ENCODE measurements at regions not wholly inside any gene's neighbourhood (a gene's known extent, or its start where the extent isn't known, plus 50 kb on each side); places are given as distances from the start of the nearest gene placed in this dataset.

- no peak for ATAC-seq
- Mint-ChIP-seq H3K36me3 (ENCODE audit: low read depth) (no peaks in the 10 kb centered on the region), H3K4me3 (no peak overlapping the region), H3K4me1 (no peaks in the 10 kb centered on the region), H3K9me3 (no peaks in the 10 kb centered on the region), H3K27me3 (no peaks in the 10 kb centered on the region), H3K27ac (no peak overlapping the region)
- DNase-seq = no peak
Observed at GRCh38 chr5:4639946-4640345, 500.2 kb upstream of the ADAMTS16 start.

GRCh38 chr5:4640795-4641194 is 499.3 kb upstream of the ADAMTS16 start:
- no peaks in the 10 kb centered on the region for H3K27me3 Mint-ChIP-seq
- no peak for DNase-seq
- H3K4me1 Mint-ChIP-seq = no peaks in the 10 kb centered on the region
- no peak for ATAC-seq
- peaks cover 1% of the 10 kb centered on the region for H3K36me3 Mint-ChIP-seq (ENCODE audit: low read depth)
- H3K9me3 Mint-ChIP-seq = no peaks in the 10 kb centered on the region
- no peak overlapping the region for H3K27ac Mint-ChIP-seq
- H3K4me3 Mint-ChIP-seq = no peak overlapping the region

GRCh38 chr5:4642525-4642924 is 497.6 kb upstream of the ADAMTS16 start:
- H3K27me3 Mint-ChIP-seq = no peaks in the 10 kb centered on the region
- ATAC-seq (no peak), DNase-seq (no peak)
- no peaks in the 10 kb centered on the region for H3K9me3 Mint-ChIP-seq
- H3K27ac Mint-ChIP-seq = no peak overlapping the region
- H3K4me1 Mint-ChIP-seq = no peaks in the 10 kb centered on the region
- no peak overlapping the region for H3K4me3 Mint-ChIP-seq
- H3K36me3 Mint-ChIP-seq (ENCODE audit: low read depth) = peaks cover 1% of the 10 kb centered on the region

GRCh38 chr5:4643190-4643589 is 496.9 kb upstream of the ADAMTS16 start:
- no peaks in the 10 kb centered on the region for H3K4me1 Mint-ChIP-seq
- peaks cover 1% of the 10 kb centered on the region for H3K36me3 Mint-ChIP-seq (ENCODE audit: low read depth)
- H3K4me3 Mint-ChIP-seq = no peak overlapping the region
- no peaks in the 10 kb centered on the region for H3K27me3 Mint-ChIP-seq
- DNase-seq = no peak
- H3K9me3 Mint-ChIP-seq = peaks cover 4% of the 10 kb centered on the region
- no peak overlapping the region for H3K27ac Mint-ChIP-seq
- ATAC-seq = no peak

GRCh38 chr5:4643960-4644359 is 496.2 kb upstream of the ADAMTS16 start:
- no peaks in the 10 kb centered on the region for H3K27me3 Mint-ChIP-seq
- H3K36me3 Mint-ChIP-seq (ENCODE audit: low read depth) = peaks cover 1% of the 10 kb centered on the region
- peaks cover 4% of the 10 kb centered on the region for H3K9me3 Mint-ChIP-seq
- H3K4me3 Mint-ChIP-seq = no peak overlapping the region
- no peak overlapping the region for H3K27ac Mint-ChIP-seq
- ATAC-seq = no peak
- H3K4me1 Mint-ChIP-seq = no peaks in the 10 kb centered on the region
- no peak for DNase-seq

- peaks cover 1% of the 10 kb centered on the region for H3K36me3 Mint-ChIP-seq (ENCODE audit: low read depth)
- no peaks in the 10 kb centered on the region for H3K27me3 Mint-ChIP-seq
- H3K27ac Mint-ChIP-seq = no peak overlapping the region
- H3K4me3 Mint-ChIP-seq = no peak overlapping the region
- peaks cover 4% of the 10 kb centered on the region for H3K9me3 Mint-ChIP-seq
- DNase-seq (no peak), ATAC-seq (no peak)
- H3K4me1 Mint-ChIP-seq = no peaks in the 10 kb centered on the region
Observed at GRCh38 chr5:4646715-4647375, 493.3 kb upstream of the ADAMTS16 start.

- ATAC-seq = no peak
- Mint-ChIP-seq H3K27ac (no peak overlapping the region), H3K4me3 (no peak overlapping the region), H3K36me3 (ENCODE audit: low read depth) (peaks cover 1% of the 10 kb centered on the region), H3K27me3 (no peaks in the 10 kb centered on the region), H3K4me1 (no peaks in the 10 kb centered on the region), H3K9me3 (peaks cover 4% of the 10 kb centered on the region)
- no peak for DNase-seq
Observed at GRCh38 chr5:4647955-4648354, 492.2 kb upstream of the ADAMTS16 start.

- Mint-ChIP-seq H3K4me3 (no peak overlapping the region), H3K36me3 (ENCODE audit: low read depth) (no peaks in the 10 kb centered on the region), H3K9me3 (peaks cover 4% of the 10 kb centered on the region), H3K27ac (no peak overlapping the region), H3K4me1 (no peaks in the 10 kb centered on the region), H3K27me3 (no peaks in the 10 kb centered on the region)
- DNase-seq (no peak), ATAC-seq (no peak)
Observed at GRCh38 chr5:4651806-4652565, 488.1 kb upstream of the ADAMTS16 start.

- Mint-ChIP-seq H3K4me3 (no peak overlapping the region), H3K27ac (no peak overlapping the region), H3K27me3 (no peaks in the 10 kb centered on the region), H3K4me1 (no peaks in the 10 kb centered on the region), H3K9me3 (peaks cover 4% of the 10 kb centered on the region), H3K36me3 (ENCODE audit: low read depth) (no peaks in the 10 kb centered on the region)
- no peak for ATAC-seq
- DNase-seq = no peak
Observed at GRCh38 chr5:4653475-4653874, 486.7 kb upstream of the ADAMTS16 start.

GRCh38 chr5:4659851-4660250 is 480.3 kb upstream of the ADAMTS16 start:
- H3K4me3 Mint-ChIP-seq = no peak overlapping the region
- no peaks in the 10 kb centered on the region for H3K27me3 Mint-ChIP-seq
- no peaks in the 10 kb centered on the region for H3K4me1 Mint-ChIP-seq
- ATAC-seq (no peak), DNase-seq (no peak)
- H3K27ac Mint-ChIP-seq = no peak overlapping the region
- H3K9me3 Mint-ChIP-seq = peaks cover 16% of the 10 kb centered on the region
- no peaks in the 10 kb centered on the region for H3K36me3 Mint-ChIP-seq (ENCODE audit: low read depth)

GRCh38 chr5:4661326-4661725 is 478.8 kb upstream of the ADAMTS16 start:
- peaks cover 16% of the 10 kb centered on the region for H3K9me3 Mint-ChIP-seq
- no peak overlapping the region for H3K4me3 Mint-ChIP-seq
- no peak for ATAC-seq
- no peaks in the 10 kb centered on the region for H3K27me3 Mint-ChIP-seq
- H3K27ac Mint-ChIP-seq = no peak overlapping the region
- no peak for DNase-seq
- H3K4me1 Mint-ChIP-seq = no peaks in the 10 kb centered on the region
- H3K36me3 Mint-ChIP-seq (ENCODE audit: low read depth) = no peaks in the 10 kb centered on the region

GRCh38 chr5:4661836-4662235 is 478.3 kb upstream of the ADAMTS16 start:
- no peak for DNase-seq
- no peaks in the 10 kb centered on the region for H3K27me3 Mint-ChIP-seq

GRCh38 chr5:4662756-4663155 is 477.4 kb upstream of the ADAMTS16 start:
- Mint-ChIP-seq H3K36me3 (ENCODE audit: low read depth) (no peaks in the 10 kb centered on the region), H3K4me3 (no peak overlapping the region), H3K27ac (no peak overlapping the region), H3K27me3 (peaks cover 2% of the 10 kb centered on the region), H3K9me3 (peaks cover 16% of the 10 kb centered on the region), H3K4me1 (no peaks in the 10 kb centered on the region)
- ATAC-seq (no peak), DNase-seq (no peak)

More at GRCh38 chr5:4661836-4662235, 478.3 kb upstream of the ADAMTS16 start:
- no peaks in the 10 kb centered on the region for H3K4me1 Mint-ChIP-seq
- peaks cover 16% of the 10 kb centered on the region for H3K9me3 Mint-ChIP-seq
- ATAC-seq = no peak
- no peak overlapping the region for H3K4me3 Mint-ChIP-seq
- no peak overlapping the region for H3K27ac Mint-ChIP-seq
- H3K36me3 Mint-ChIP-seq (ENCODE audit: low read depth) = no peaks in the 10 kb centered on the region

GRCh38 chr5:4665911-4666310 is 474.2 kb upstream of the ADAMTS16 start:
- peaks cover 2% of the 10 kb centered on the region for H3K27me3 Mint-ChIP-seq
- no peak overlapping the region for H3K4me3 Mint-ChIP-seq
- peaks cover 12% of the 10 kb centered on the region for H3K9me3 Mint-ChIP-seq
- no peak for ATAC-seq
- DNase-seq = no peak
- H3K4me1 Mint-ChIP-seq = no peaks in the 10 kb centered on the region
- H3K36me3 Mint-ChIP-seq (ENCODE audit: low read depth) = no peaks in the 10 kb centered on the region
- no peak overlapping the region for H3K27ac Mint-ChIP-seq

GRCh38 chr5:4674166-4674565 is 466.0 kb upstream of the ADAMTS16 start:
- DNase-seq = no peak

More at GRCh38 chr5:4674166-4674565, 466.0 kb upstream of the ADAMTS16 start:
- no peaks in the 10 kb centered on the region for H3K4me1 Mint-ChIP-seq
- H3K4me3 Mint-ChIP-seq = no peak overlapping the region
- ATAC-seq = no peak
- H3K27me3 Mint-ChIP-seq = no peaks in the 10 kb centered on the region
- no peak overlapping the region for H3K27ac Mint-ChIP-seq
- H3K36me3 Mint-ChIP-seq (ENCODE audit: low read depth) = no peaks in the 10 kb centered on the region
- peaks cover under 1% of the 10 kb centered on the region for H3K9me3 Mint-ChIP-seq

All from activated naive CD8-positive, alpha-beta T cell treated with anti-CD3 and anti-CD28 coated beads, Interleukin-2, amount 50 U/mL, for 24 hours (primary cell).